ENCODE measurements at regions not wholly inside any gene's neighbourhood (a gene's known extent, or its start where the extent isn't known, plus 50 kb on each side); places are given as distances from the start of the nearest gene placed in this dataset.

- no peak overlapping the region for H3K27ac Mint-ChIP-seq (ENCODE audit: unreplicated experiment)
- no peak overlapping the region for H2AFZ ChIP-seq (ENCODE audit: low read depth, low read length)
- DNase-seq (ENCODE audit: low read depth) (peak; percentile 36), FAIRE-seq (no peak)
- H3K4me3 Mint-ChIP-seq (ENCODE audit: unreplicated experiment), result no peak overlapping the region
- H3K4me1 ChIP-seq (ENCODE audit: insufficient read depth, low read length), result peaks cover 12% of the 10 kb centered on the region
- no peaks in the 10 kb centered on the region for H3K4me1 Mint-ChIP-seq (ENCODE audit: low read depth, unreplicated experiment)
- no peaks in the 10 kb centered on the region for H3K27me3 ChIP-seq (ENCODE audit: insufficient read depth, low read length)
- no peak overlapping the region for H3K27ac ChIP-seq (ENCODE audit: low read depth, low read length)
- no peak overlapping the region for H3K9ac ChIP-seq (ENCODE audit: low read length)
- H3K36me3 ChIP-seq (ENCODE audit: insufficient read depth, low read length), result no peaks in the 10 kb centered on the region
- no peak overlapping the region for H3K4me2 ChIP-seq (ENCODE audit: low read length)
- peaks cover under 1% of the 10 kb centered on the region for H3K9me3 Mint-ChIP-seq (ENCODE audit: unreplicated experiment)
- H3K36me3 Mint-ChIP-seq (ENCODE audit: low read depth, unreplicated experiment), result no peaks in the 10 kb centered on the region
- H4K20me1 ChIP-seq (ENCODE audit: insufficient read depth, low read length), result no peaks in the 10 kb centered on the region
- H3K79me2 ChIP-seq (ENCODE audit: insufficient read depth, low read length), result no peaks in the 10 kb centered on the region
- no peaks in the 10 kb centered on the region for H3K27me3 Mint-ChIP-seq (ENCODE audit: low read depth, unreplicated experiment)
- no peak overlapping the region for H3K4me3 ChIP-seq (ENCODE audit: insufficient read depth, low read depth, low read length)
- H3K9me3 ChIP-seq (ENCODE audit: insufficient read depth, low read depth, low read length), result no peaks in the 10 kb centered on the region
- TF ChIP-seq CTCF (IDR thresholded peaks at IDR 0.05; ENCODE audit: insufficient read depth, low read depth, low read length) (no peak), EZH2 (IDR thresholded peaks at IDR 0.05; ENCODE audit: insufficient read depth, low read length) (no peak)
Measured at GRCh38 chr12:19003141-19003540, 126.4 kb upstream of the PLEKHA5 start.

GRCh38 chr12:19003987-19004619 is 125.4 kb upstream of the PLEKHA5 start:
- FAIRE-seq, result no peak
- Mint-ChIP-seq H3K36me3 (ENCODE audit: low read depth, unreplicated experiment) (no peaks in the 10 kb centered on the region), H3K4me1 (ENCODE audit: low read depth, unreplicated experiment) (no peaks in the 10 kb centered on the region), H3K27me3 (ENCODE audit: low read depth, unreplicated experiment) (no peaks in the 10 kb centered on the region), H3K9me3 (ENCODE audit: unreplicated experiment) (no peaks in the 10 kb centered on the region), H3K4me3 (ENCODE audit: unreplicated experiment) (no peak overlapping the region), H3K27ac (ENCODE audit: unreplicated experiment) (no peak overlapping the region)
- no peak for TF ChIP-seq EZH2 (IDR thresholded peaks at IDR 0.05; ENCODE audit: insufficient read depth, low read length)
- TF ChIP-seq CTCF (IDR thresholded peaks at IDR 0.05; ENCODE audit: insufficient read depth, low read depth, low read length), result no peak
- H3K79me2 ChIP-seq (ENCODE audit: insufficient read depth, low read length), result no peaks in the 10 kb centered on the region
- no peak overlapping the region for H3K9ac ChIP-seq (ENCODE audit: low read length)
- H3K36me3 ChIP-seq (ENCODE audit: insufficient read depth, low read length), result no peaks in the 10 kb centered on the region
- no peaks in the 10 kb centered on the region for H4K20me1 ChIP-seq (ENCODE audit: insufficient read depth, low read length)
- H3K4me3 ChIP-seq (ENCODE audit: insufficient read depth, low read depth, low read length), result no peak overlapping the region
- no peak overlapping the region for H3K4me2 ChIP-seq (ENCODE audit: low read length)
- no peaks in the 10 kb centered on the region for H3K27me3 ChIP-seq (ENCODE audit: insufficient read depth, low read length)
- H3K9me3 ChIP-seq (ENCODE audit: insufficient read depth, low read depth, low read length), result no peaks in the 10 kb centered on the region
- peaks cover 3% of the 10 kb centered on the region for H3K4me1 ChIP-seq (ENCODE audit: insufficient read depth, low read length)
- no peak overlapping the region for H3K27ac ChIP-seq (ENCODE audit: low read depth, low read length)
- H2AFZ ChIP-seq (ENCODE audit: low read depth, low read length), result no peak overlapping the region
- no peak for DNase-seq (ENCODE audit: low read depth)

GRCh38 chr12:19005257-19005801 is 124.2 kb upstream of the PLEKHA5 start:
- DNase-seq (ENCODE audit: low read depth), result no peak
- H3K4me3 ChIP-seq (ENCODE audit: insufficient read depth, low read depth, low read length), result no peak overlapping the region
- no peak overlapping the region for H3K9ac ChIP-seq (ENCODE audit: low read length)
- H3K4me1 ChIP-seq (ENCODE audit: insufficient read depth, low read length), result no peaks in the 10 kb centered on the region
- Mint-ChIP-seq H3K27ac (ENCODE audit: unreplicated experiment) (no peak overlapping the region), H3K36me3 (ENCODE audit: low read depth, unreplicated experiment) (no peaks in the 10 kb centered on the region), H3K4me1 (ENCODE audit: low read depth, unreplicated experiment) (no peaks in the 10 kb centered on the region), H3K4me3 (ENCODE audit: unreplicated experiment) (no peak overlapping the region), H3K9me3 (ENCODE audit: unreplicated experiment) (no peaks in the 10 kb centered on the region), H3K27me3 (ENCODE audit: low read depth, unreplicated experiment) (no peaks in the 10 kb centered on the region)
- TF ChIP-seq CTCF (IDR thresholded peaks at IDR 0.05; ENCODE audit: insufficient read depth, low read depth, low read length) (no peak), EZH2 (IDR thresholded peaks at IDR 0.05; ENCODE audit: insufficient read depth, low read length) (no peak)
- H3K9me3 ChIP-seq (ENCODE audit: insufficient read depth, low read depth, low read length), result no peaks in the 10 kb centered on the region
- no peaks in the 10 kb centered on the region for H4K20me1 ChIP-seq (ENCODE audit: insufficient read depth, low read length)
- FAIRE-seq, result no peak
- H3K27me3 ChIP-seq (ENCODE audit: insufficient read depth, low read length), result no peaks in the 10 kb centered on the region
- H3K79me2 ChIP-seq (ENCODE audit: insufficient read depth, low read length), result no peaks in the 10 kb centered on the region
- H3K4me2 ChIP-seq (ENCODE audit: low read length), result no peak overlapping the region
- H2AFZ ChIP-seq (ENCODE audit: low read depth, low read length), result no peak overlapping the region
- H3K27ac ChIP-seq (ENCODE audit: low read depth, low read length), result no peak overlapping the region
- no peaks in the 10 kb centered on the region for H3K36me3 ChIP-seq (ENCODE audit: insufficient read depth, low read length)

Measured in astrocyte (in vitro differentiated cells and primary cell).